ENCODE measurements at regions not wholly inside any gene's neighbourhood (a gene's known extent, or its start where the extent isn't known, plus 50 kb on each side); places are given as distances from the start of the nearest gene placed in this dataset.
"Not testable (repeated sequence)": the region's sequence is repeated elsewhere in the genome, so short reads cannot be mapped to it uniquely, and the experiment has no call there.

DNA sequence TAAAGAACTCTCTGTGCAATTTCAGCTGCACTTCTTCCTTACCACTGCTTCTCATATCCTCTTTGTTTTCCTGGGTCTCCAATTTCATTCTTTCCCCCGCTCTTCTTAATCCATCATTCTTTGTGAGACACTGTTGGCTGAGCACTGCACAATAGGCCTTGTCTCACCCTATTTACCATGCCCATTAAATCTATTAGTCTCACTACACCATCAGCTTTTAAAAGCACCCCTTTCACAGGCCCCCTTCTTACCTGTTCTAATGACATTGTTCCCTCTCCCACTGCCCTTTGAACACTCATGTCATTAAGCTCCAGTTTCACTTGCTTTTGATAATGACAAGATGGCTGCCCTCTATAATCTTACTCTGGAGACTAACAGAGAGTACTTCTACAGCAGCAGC lies 404.1 kb upstream of the ACVR2A start:
- Histone ChIP-seq H3K4me1 (ENCODE audit: insufficient read depth, low read length) (no peaks in the 10 kb centered on the region), H3K9ac (ENCODE audit: low read depth, low read length) (no peak overlapping the region), H3K36me3 (ENCODE audit: insufficient read depth, low read length) (no peaks in the 10 kb centered on the region), H3K9me3 (ENCODE audit: control insufficient read depth, insufficient read depth, low read length) (no peaks in the 10 kb centered on the region)

GRCh38 chr2:147439986-147440385 lies 404.8 kb upstream of the ACVR2A start:
- no peaks in the 10 kb centered on the region for H3K4me1 ChIP-seq (ENCODE audit: insufficient read depth, low read length)
- no peaks in the 10 kb centered on the region for H3K9me3 ChIP-seq (ENCODE audit: control insufficient read depth, insufficient read depth, low read length)
- H3K9ac ChIP-seq (ENCODE audit: low read depth, low read length): no peak overlapping the region
- no peaks in the 10 kb centered on the region for H3K36me3 ChIP-seq (ENCODE audit: insufficient read depth, low read length)

GRCh38 chr2:147438882-147439281 lies 405.9 kb upstream of the ACVR2A start:
- Histone ChIP-seq H3K4me1 (ENCODE audit: insufficient read depth, low read length) (no peaks in the 10 kb centered on the region), H3K36me3 (ENCODE audit: insufficient read depth, low read length) (no peaks in the 10 kb centered on the region), H3K9ac (ENCODE audit: low read depth, low read length) (no peak overlapping the region), H3K9me3 (ENCODE audit: control insufficient read depth, insufficient read depth, low read length) (no peaks in the 10 kb centered on the region)

GRCh38 chr2:147433822-147434221 lies 411.0 kb upstream of the ACVR2A start:
- Histone ChIP-seq H3K4me1 (ENCODE audit: insufficient read depth, low read length) (no peaks in the 10 kb centered on the region), H3K9ac (ENCODE audit: low read depth, low read length) (no peak overlapping the region), H3K9me3 (ENCODE audit: control insufficient read depth, insufficient read depth, low read length) (no peaks in the 10 kb centered on the region), H3K36me3 (ENCODE audit: insufficient read depth, low read length) (no peaks in the 10 kb centered on the region)

DNA sequence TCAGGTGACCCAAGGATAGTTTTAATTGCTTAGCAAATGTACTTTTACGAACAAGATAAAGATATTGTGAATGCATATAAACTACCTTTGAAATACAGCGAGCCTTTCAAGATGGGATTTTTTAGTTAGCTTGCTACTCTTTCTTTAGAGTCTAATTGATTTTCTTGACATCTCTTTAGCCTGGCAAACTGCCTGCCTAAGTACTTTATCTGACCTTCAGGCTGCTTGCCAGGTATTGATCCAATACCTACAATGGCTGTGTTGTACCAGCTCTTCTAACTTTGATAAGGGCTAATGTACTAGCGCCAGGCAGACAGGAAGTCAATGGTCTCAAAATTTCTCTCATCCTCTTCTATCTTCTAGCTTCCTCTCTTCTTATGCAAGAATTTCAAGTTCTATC lies 414.4 kb upstream of the ACVR2A start:
- Histone ChIP-seq H3K36me3 (ENCODE audit: insufficient read depth, low read length) (no peaks in the 10 kb centered on the region), H3K9ac (ENCODE audit: low read depth, low read length) (no peak overlapping the region), H3K4me1 (ENCODE audit: insufficient read depth, low read length) (no peaks in the 10 kb centered on the region), H3K9me3 (ENCODE audit: control insufficient read depth, insufficient read depth, low read length) (no peaks in the 10 kb centered on the region)

DNA sequence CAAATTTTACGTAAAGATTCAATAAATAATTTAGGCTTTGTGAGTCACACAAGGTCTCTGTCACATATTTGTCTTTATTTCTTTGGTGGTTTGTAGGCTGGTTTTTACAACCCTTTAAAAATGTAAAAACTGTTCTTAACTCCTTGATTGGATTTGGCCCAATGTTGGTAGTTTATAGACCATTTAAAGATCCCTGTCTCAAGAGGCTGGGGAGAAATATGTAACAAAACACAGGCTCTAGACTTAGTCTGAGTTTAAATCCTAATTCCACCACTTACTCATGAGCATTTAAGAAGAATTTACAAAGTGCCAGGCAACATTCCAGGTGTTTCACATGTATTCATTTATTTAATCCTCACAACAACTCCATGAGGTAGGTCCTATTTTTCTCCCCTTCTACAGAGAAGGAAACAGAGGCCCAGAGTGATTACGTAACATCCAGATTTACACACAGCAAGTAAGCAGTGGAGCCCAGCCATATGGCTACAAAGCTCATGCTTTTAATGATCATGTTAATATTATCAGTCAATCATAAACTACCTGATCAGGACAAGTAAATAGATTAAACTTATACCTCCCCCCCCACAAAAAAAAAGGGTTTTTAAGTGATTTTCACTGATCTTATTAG lies 416.6 kb upstream of the ACVR2A start:
- Histone ChIP-seq H3K9ac (ENCODE audit: low read depth, low read length) (no peak overlapping the region), H3K9me3 (ENCODE audit: control insufficient read depth, insufficient read depth, low read length) (no peaks in the 10 kb centered on the region)

DNA sequence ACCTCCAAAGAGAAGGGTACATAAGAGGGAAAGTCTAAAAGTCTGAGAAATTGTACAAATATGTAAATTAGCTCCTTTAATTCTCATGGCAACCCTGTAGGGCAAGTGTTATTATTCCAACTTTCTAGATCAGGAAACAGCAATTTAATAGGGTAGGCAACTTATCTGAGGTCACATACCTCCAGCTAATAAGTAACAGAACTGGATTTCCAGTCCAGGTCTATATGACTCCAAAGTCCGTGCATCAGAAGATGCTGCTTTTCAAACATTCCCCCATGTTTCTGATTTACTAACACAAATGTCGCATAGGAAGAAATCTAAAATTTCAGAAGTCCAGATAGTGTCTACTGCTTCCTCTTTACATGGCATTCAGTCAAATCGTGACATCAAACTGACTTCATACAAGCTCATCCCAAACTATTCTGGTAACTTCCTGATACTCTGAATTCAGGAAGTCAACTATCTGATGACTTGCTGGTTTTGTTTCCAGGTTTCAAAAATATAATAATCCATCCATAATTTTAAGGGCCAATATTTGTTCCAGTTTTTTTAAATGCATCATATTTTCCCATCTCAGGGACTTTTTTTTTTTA lies 419.3 kb upstream of the ACVR2A start:
- H3K36me3 ChIP-seq (ENCODE audit: insufficient read depth, low read length): no peaks in the 10 kb centered on the region
- no peaks in the 10 kb centered on the region for H3K4me1 ChIP-seq (ENCODE audit: insufficient read depth, low read length)
- H3K9me3 ChIP-seq (ENCODE audit: control insufficient read depth, insufficient read depth, low read length): no peaks in the 10 kb centered on the region
- no peak overlapping the region for H3K9ac ChIP-seq (ENCODE audit: low read depth, low read length)

More for the DNA sequence above, 416.6 kb upstream of the ACVR2A start:
- Histone ChIP-seq H3K36me3 (ENCODE audit: insufficient read depth, low read length) (no peaks in the 10 kb centered on the region), H3K4me1 (ENCODE audit: insufficient read depth, low read length) (no peaks in the 10 kb centered on the region)

GRCh38 chr2:147424766-147425165 lies 420.1 kb upstream of the ACVR2A start:
- Histone ChIP-seq H3K9ac (ENCODE audit: low read depth, low read length) (no peak overlapping the region), H3K36me3 (ENCODE audit: insufficient read depth, low read length) (no peaks in the 10 kb centered on the region), H3K9me3 (ENCODE audit: control insufficient read depth, insufficient read depth, low read length) (no peaks in the 10 kb centered on the region), H3K4me1 (ENCODE audit: insufficient read depth, low read length) (no peaks in the 10 kb centered on the region)

DNA sequence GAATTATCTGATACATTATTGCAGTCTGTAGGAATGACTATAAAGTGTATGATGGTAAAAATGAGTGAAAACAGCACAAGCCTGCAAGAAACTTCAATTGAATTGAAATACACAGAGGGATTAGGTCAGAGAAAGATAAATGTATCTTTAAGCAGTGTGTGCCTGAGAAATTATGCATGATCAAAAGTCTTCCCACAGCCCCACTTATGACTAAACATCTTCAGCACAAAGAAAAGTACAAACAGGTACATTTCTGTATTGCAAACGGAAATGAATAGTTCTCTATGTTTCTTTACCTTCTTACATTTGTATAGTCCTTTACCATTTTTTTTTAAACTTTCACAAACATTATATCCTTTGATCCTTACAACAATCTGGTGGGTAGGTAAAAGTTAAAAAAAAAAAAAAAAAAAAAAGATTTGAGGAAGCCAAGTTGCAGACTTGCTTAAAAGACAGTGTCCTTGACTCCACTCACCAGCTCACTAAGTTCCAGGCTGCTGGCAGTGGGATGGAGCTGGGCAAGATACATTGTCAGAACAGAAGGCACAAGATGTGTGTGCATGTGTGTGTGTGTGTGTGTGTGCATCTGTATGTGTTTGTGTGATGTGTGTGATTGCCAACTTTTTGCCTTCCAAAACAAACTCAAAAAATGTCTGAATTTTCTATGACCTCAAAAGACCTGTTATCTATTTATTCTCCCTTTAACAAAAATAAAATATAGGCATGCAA lies 423.7 kb upstream of the ACVR2A start:
- no peaks in the 10 kb centered on the region for H3K4me1 ChIP-seq (ENCODE audit: insufficient read depth, low read length)
- H3K9me3 ChIP-seq (ENCODE audit: control insufficient read depth, insufficient read depth, low read length): no peaks in the 10 kb centered on the region
- no peaks in the 10 kb centered on the region for H3K36me3 ChIP-seq (ENCODE audit: insufficient read depth, low read length)
- no peak overlapping the region for H3K9ac ChIP-seq (ENCODE audit: low read depth, low read length)

GRCh38 chr2:147420517-147420916 lies 424.3 kb upstream of the ACVR2A start:
- Histone ChIP-seq H3K9me3 (ENCODE audit: control insufficient read depth, insufficient read depth, low read length) (no peaks in the 10 kb centered on the region), H3K9ac (ENCODE audit: low read depth, low read length) (no peak overlapping the region), H3K4me1 (ENCODE audit: insufficient read depth, low read length) (no peaks in the 10 kb centered on the region), H3K36me3 (ENCODE audit: insufficient read depth, low read length) (no peaks in the 10 kb centered on the region)

GRCh38 chr2:147416099-147416498 lies 428.7 kb upstream of the ACVR2A start:
- H3K9ac ChIP-seq (ENCODE audit: low read depth, low read length): no peak overlapping the region
- H3K4me1 ChIP-seq (ENCODE audit: insufficient read depth, low read length): no peaks in the 10 kb centered on the region
- H3K9me3 ChIP-seq (ENCODE audit: control insufficient read depth, insufficient read depth, low read length): no peaks in the 10 kb centered on the region
- no peaks in the 10 kb centered on the region for H3K36me3 ChIP-seq (ENCODE audit: insufficient read depth, low read length)

- not testable (repeated sequence) for H3K36me3 ChIP-seq (ENCODE audit: insufficient read depth, low read length); H3K4me1 ChIP-seq (ENCODE audit: insufficient read depth, low read length); H3K9me3 ChIP-seq (ENCODE audit: control insufficient read depth, insufficient read depth, low read length); H3K9ac ChIP-seq (ENCODE audit: low read depth, low read length)
Observed at GRCh38 chr2:147414656-147415055, 430.2 kb upstream of the ACVR2A start.

GRCh38 chr2:147408357-147408756 lies 436.5 kb upstream of the ACVR2A start:
- Histone ChIP-seq H3K9me3 (ENCODE audit: control insufficient read depth, insufficient read depth, low read length) (no peaks in the 10 kb centered on the region), H3K36me3 (ENCODE audit: insufficient read depth, low read length) (no peaks in the 10 kb centered on the region), H3K9ac (ENCODE audit: low read depth, low read length) (no peak overlapping the region), H3K4me1 (ENCODE audit: insufficient read depth, low read length) (no peaks in the 10 kb centered on the region)

GRCh38 chr2:147405651-147406050 lies 439.2 kb upstream of the ACVR2A start:
- Histone ChIP-seq H3K9ac (ENCODE audit: low read depth, low read length) (no peak overlapping the region), H3K4me1 (ENCODE audit: insufficient read depth, low read length) (no peaks in the 10 kb centered on the region), H3K9me3 (ENCODE audit: control insufficient read depth, insufficient read depth, low read length) (no peaks in the 10 kb centered on the region), H3K36me3 (ENCODE audit: insufficient read depth, low read length) (no peaks in the 10 kb centered on the region)

DNA sequence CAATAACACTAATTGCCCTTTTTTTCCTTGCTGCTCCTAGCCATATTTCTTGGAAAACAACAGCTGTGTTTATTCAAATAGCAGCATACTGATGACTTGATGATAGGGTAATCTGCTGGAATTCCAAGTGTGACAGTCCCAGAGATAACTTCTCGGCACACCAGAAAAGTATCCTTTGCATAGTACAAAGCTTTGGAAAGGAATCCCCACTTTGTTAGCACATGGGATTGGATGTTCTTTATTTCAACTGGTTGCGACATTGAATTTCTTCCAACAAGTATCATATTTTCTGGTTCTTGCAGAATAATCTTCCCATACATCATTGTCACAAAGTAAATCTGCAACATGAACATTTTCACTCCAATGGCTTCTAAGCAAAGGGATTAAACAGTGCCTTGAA lies 445.8 kb upstream of the ACVR2A start:
- Histone ChIP-seq H3K36me3 (ENCODE audit: insufficient read depth, low read length) (no peaks in the 10 kb centered on the region), H3K4me1 (ENCODE audit: insufficient read depth, low read length) (no peaks in the 10 kb centered on the region), H3K9ac (ENCODE audit: low read depth, low read length) (no peak overlapping the region), H3K9me3 (ENCODE audit: control insufficient read depth, insufficient read depth, low read length) (no peaks in the 10 kb centered on the region; the same call in 1 of the 2 replicates)
